22Rv1 (cell line): ENCODE measurements at regions not wholly inside any gene's neighbourhood (a gene's known extent, or its start where the extent isn't known, plus 50 kb on each side); places are given as distances from the start of the nearest gene placed in this dataset.
"Not testable (repeated sequence)": the region's sequence is repeated elsewhere in the genome, so short reads cannot be mapped to it uniquely, and the experiment has no call there.

ENCODE experiments used
- ZFX ChIP-seq: fragments of 450-650 bp; IDR thresholded peaks from 2 replicates; pipeline ENCODE4 v1.6.1; 2017; ENCODE audit warnings: antibody characterized with exemption, borderline replicate concordance
- TF ChIP-seq, protein P1 (sequence below): fragments of 450-650 bp; IDR thresholded peaks from 2 replicates; pipeline ENCODE4 v1.5.1; 2017; ENCODE audit warnings: mild to moderate bottlenecking

DNA sequence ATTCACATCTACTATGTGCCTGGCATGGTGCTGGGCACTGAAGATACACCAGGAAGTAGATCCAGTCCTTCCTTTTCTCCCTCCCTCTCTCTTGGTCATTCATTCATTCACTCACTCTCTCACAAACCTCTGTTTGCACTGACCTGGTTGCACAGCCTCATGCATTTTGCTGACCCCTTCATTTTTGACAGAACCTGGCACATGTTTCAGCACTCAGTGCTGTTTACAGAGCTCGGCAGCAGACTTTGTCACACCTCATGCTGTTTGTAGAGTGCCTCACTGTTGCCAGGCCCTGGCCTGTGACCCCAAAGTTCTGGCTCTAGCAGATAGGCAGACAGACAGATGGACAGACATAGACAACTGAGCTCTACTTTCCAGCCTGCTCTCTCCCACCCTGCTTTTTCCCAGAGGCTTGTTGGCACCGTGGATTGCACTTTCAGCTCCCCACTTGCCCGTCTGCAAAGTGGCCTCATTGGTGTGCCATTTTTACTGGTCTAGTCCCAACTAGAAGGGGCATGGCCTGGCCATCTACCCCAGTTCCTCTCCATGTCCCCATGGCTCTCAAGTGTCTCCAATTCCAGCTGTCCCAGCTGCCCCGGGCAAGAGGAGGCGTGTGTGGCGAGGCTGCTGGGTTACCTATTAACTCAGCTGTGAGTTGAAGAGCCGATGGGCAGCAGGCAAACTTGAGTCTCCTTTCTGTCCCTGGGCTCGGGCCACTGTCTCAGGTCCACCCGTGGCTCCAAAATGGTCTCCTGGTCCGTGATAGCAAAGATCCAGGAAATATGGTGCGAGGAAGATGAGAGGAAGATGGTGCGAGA, 277.0 kb upstream of the TEKT4 start:
- TF ChIP-seq, protein P1, sequence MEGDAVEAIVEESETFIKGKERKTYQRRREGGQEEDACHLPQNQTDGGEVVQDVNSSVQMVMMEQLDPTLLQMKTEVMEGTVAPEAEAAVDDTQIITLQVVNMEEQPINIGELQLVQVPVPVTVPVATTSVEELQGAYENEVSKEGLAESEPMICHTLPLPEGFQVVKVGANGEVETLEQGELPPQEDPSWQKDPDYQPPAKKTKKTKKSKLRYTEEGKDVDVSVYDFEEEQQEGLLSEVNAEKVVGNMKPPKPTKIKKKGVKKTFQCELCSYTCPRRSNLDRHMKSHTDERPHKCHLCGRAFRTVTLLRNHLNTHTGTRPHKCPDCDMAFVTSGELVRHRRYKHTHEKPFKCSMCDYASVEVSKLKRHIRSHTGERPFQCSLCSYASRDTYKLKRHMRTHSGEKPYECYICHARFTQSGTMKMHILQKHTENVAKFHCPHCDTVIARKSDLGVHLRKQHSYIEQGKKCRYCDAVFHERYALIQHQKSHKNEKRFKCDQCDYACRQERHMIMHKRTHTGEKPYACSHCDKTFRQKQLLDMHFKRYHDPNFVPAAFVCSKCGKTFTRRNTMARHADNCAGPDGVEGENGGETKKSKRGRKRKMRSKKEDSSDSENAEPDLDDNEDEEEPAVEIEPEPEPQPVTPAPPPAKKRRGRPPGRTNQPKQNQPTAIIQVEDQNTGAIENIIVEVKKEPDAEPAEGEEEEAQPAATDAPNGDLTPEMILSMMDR = not testable (repeated sequence)
- not testable (repeated sequence) for TF ChIP-seq ZFX
